Jurkat, Clone E6-1 (cell line): ENCODE measurements at regions not wholly inside any gene's neighbourhood (a gene's known extent, or its start where the extent isn't known, plus 50 kb on each side); places are given as distances from the start of the nearest gene placed in this dataset.
"Not testable (repeated sequence)": the region's sequence is repeated elsewhere in the genome, so short reads cannot be mapped to it uniquely, and the experiment has no call there.

Experiments used
- DNase-seq: peaks from one replicate; pipeline ENCODE4 v3.0.0-alpha.2; 2011; ENCODE audit warnings: low read depth, low spot score
- H3K4me3 ChIP-seq: 2 replicates; pipeline ENCODE4 v1.5.1; 2011; ENCODE audit warnings: mild to moderate bottlenecking, low read length, control low read depth, moderate library complexity

GRCh38 chr1:120649730-120650129 lies 74.0 kb upstream of the NBPF26 start:
- DNase-seq, H3K4me3 ChIP-seq: not testable (repeated sequence)

- not testable (repeated sequence) for H3K4me3 ChIP-seq, DNase-seq
Observed at GRCh38 chr1:120654114-120654513, 69.6 kb upstream of the NBPF26 start.

- H3K4me3 ChIP-seq, DNase-seq: not testable (repeated sequence)
Observed at GRCh38 chr1:120655394-120655793, 68.4 kb upstream of the NBPF26 start.

GRCh38 chr1:120656116-120656515 lies 67.6 kb upstream of the NBPF26 start:
- H3K4me3 ChIP-seq, DNase-seq: not testable (repeated sequence)

GRCh38 chr1:120657804-120658203 lies 65.9 kb upstream of the NBPF26 start:
- DNase-seq, H3K4me3 ChIP-seq: not testable (repeated sequence)

GRCh38 chr1:120658622-120659021 lies 65.1 kb upstream of the NBPF26 start:
- H3K4me3 ChIP-seq, DNase-seq: not testable (repeated sequence)

GRCh38 chr1:120659133-120659532 lies 64.6 kb upstream of the NBPF26 start:
- not testable (repeated sequence) for H3K4me3 ChIP-seq, DNase-seq

- H3K4me3 ChIP-seq, DNase-seq: not testable (repeated sequence)
Observed at GRCh38 chr1:120664376-120665249, 59.1 kb upstream of the NBPF26 start.

- not testable (repeated sequence) for DNase-seq, H3K4me3 ChIP-seq
Observed at GRCh38 chr1:120665250-120665577, 58.5 kb upstream of the NBPF26 start.

GRCh38 chr1:120668187-120668586 lies 55.6 kb upstream of the NBPF26 start:
- not testable (repeated sequence) for H3K4me3 ChIP-seq, DNase-seq
